Bronchial epithelial cell (primary cell): ENCODE measurements at regions not wholly inside any gene's neighbourhood (a gene's known extent, or its start where the extent isn't known, plus 50 kb on each side); places are given as distances from the start of the nearest gene placed in this dataset.

Experiments used
- DNase-seq: peaks from one replicate; pipeline ENCODE4 v3.0.0-alpha.2; 2010; ENCODE audit warnings: low read depth
- FAIRE-seq: peaks from 2 replicates; lab custom pipeline; 2011; peaks lifted over from hg19 to GRCh38; lab: Jason Lieb, UNC
- H3K27me3 ChIP-seq: 2 replicates; pipeline ENCODE4 v1.5.1; 2011; ENCODE audit warnings: low read length; ENCODE audit not compliant: control insufficient read depth, insufficient read depth
- H3K36me3 ChIP-seq: 2 replicates; pipeline ENCODE4 v1.5.1; 2011; ENCODE audit warnings: low read length; ENCODE audit not compliant: control insufficient read depth, insufficient read depth
- H3K4me3 ChIP-seq: 2 replicates; pipeline ENCODE4 v1.5.1; 2011; ENCODE audit warnings: mild to moderate bottlenecking, low read depth, low read length, control low read depth
- TF ChIP-seq, protein P1 (sequence below): IDR thresholded peaks from 2 replicates; pipeline ENCODE4 v1.5.1; 2011; ENCODE audit warnings: mild to moderate bottlenecking, moderate library complexity, low read length, control low read depth, inconsistent platforms; ENCODE audit not compliant: insufficient read depth, severe bottlenecking

DNA sequence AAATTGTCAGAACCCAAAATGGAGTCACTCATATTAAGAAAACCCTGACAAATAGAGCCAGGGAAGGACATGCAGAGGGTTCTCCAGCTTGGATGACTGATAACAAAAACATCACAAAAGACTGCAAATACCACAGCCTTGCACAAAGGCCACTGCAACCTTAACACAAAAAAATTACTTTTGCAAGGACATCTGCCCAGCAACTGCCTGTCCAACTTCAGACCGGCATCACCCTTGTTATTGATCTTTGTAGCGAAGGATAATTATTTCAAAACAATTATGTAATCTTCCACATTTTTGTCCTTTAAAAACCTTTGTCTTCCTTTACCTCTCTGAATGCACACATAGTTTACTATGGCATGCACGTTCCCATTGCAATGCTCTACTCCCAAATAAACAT lies 100.6 kb upstream of the TBX3 start:
- no peaks in the 10 kb centered on the region for H3K36me3 ChIP-seq
- TF ChIP-seq, protein P1, sequence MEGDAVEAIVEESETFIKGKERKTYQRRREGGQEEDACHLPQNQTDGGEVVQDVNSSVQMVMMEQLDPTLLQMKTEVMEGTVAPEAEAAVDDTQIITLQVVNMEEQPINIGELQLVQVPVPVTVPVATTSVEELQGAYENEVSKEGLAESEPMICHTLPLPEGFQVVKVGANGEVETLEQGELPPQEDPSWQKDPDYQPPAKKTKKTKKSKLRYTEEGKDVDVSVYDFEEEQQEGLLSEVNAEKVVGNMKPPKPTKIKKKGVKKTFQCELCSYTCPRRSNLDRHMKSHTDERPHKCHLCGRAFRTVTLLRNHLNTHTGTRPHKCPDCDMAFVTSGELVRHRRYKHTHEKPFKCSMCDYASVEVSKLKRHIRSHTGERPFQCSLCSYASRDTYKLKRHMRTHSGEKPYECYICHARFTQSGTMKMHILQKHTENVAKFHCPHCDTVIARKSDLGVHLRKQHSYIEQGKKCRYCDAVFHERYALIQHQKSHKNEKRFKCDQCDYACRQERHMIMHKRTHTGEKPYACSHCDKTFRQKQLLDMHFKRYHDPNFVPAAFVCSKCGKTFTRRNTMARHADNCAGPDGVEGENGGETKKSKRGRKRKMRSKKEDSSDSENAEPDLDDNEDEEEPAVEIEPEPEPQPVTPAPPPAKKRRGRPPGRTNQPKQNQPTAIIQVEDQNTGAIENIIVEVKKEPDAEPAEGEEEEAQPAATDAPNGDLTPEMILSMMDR, result no peak
- H3K4me3 ChIP-seq, result no peak overlapping the region
- no peak for FAIRE-seq
- no peaks in the 10 kb centered on the region for H3K27me3 ChIP-seq
- no peak for DNase-seq

DNA sequence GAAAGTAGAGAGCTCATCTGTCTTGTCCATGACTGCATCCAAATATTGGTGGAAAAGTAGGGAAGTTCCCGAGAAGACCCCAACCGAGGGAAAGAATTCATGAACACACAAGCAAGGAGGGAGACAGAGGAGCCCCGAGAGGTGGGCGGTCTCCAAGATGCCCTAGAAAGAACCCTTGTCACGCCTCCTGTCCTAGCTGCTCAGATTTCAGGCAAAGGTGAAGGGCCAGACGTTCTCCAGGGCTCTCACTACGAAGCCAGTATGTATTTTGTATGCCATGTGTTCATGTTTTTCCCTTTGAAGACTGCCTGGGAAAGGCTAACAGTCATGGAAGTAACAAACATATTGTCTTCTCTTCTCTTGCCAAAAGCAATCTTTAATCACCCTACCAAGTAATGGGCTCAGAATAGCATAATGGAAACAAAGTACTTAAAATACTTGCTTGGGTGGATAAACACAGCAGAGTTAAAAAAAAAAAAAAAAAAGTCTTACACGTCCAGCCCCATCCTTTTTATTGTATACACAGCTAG lies 99.2 kb upstream of the TBX3 start:
- TF ChIP-seq, protein P1, result no peak
- no peak for DNase-seq
- Histone ChIP-seq H3K27me3 (no peaks in the 10 kb centered on the region), H3K4me3 (no peak overlapping the region), H3K36me3 (no peaks in the 10 kb centered on the region)
- no peak for FAIRE-seq

DNA sequence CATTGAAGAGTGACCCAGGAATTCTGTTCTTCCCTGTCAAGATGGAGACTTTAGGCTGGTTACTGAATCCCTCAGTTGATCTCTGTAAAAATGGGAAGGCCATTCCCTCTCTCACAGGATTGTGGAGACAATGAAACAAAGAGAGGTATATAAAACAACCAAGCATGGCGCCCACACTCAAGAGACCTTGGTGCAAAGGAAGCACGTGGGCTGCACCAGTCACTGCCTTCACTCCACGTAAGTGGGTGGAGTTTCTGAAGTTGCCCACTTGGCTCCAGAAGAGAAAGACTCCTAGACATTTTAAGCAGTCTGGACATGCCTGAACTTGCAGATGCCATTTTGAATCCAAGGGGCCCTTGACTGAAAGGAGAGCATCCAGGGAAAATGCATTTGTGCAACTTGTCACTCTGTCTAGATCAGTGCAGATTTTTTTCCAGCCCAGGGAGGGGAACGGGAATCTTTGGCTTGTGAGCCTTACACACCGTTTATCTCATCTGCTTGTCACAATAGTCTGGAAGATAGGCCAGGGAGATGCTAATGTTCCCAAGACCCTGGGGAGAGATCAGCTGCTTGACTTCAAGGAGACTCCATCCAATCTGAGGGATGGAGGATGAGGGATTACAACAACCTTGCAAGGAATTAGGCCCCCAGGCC lies 96.9 kb upstream of the TBX3 start:
- DNase-seq, result no peak
- no peaks in the 10 kb centered on the region for H3K27me3 ChIP-seq
- no peaks in the 10 kb centered on the region for H3K36me3 ChIP-seq
- FAIRE-seq, result no peak
- TF ChIP-seq, protein P1, result no peak
- H3K4me3 ChIP-seq, result no peak overlapping the region

DNA sequence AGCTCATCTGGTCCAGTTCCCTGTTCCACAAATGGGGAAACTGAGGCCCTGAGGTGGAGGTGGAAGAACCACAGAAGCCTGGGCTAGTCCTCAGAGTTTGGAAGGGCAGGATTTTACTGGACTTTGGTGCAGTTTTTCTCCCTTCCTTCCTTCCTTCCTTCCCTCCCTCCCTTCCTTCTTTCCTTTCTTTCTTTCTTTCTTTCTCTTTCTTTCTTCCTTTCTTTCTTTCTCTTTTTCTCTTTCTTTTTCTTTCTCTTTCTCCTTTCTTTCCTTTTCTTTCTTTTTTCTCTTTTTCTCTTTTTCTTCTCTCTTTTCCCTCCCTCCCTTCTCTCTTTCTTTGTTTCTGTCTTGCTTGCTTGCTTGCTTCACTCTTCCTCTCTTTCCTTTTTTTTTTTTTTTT lies 95.7 kb upstream of the TBX3 start:
- H3K4me3 ChIP-seq, result no peak overlapping the region
- FAIRE-seq, result no peak
- DNase-seq, result no peak
- TF ChIP-seq, protein P1, result no peak
- H3K27me3 ChIP-seq, result no peaks in the 10 kb centered on the region
- H3K36me3 ChIP-seq, result no peaks in the 10 kb centered on the region

DNA sequence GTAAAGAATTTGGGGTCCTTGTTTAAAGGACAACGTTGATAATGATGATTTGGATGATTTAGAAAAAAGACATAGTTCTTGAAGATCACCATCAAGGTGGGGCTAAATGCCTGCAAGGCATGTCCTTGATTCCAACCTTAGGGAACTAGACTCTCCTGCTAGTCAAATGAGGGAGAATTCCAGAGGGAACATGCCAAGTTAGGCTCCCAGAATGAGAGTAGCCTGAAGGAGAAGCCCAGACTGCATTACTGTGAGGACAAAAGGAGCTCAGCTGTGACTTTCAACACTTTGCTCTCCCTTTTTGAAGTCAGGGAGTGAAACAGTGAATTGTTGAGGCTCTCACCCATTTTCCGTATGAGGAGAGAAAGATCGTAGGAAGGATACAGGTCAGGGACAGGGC lies 95.2 kb upstream of the TBX3 start:
- TF ChIP-seq, protein P1, result no peak
- FAIRE-seq (no peak), DNase-seq (no peak)
- Histone ChIP-seq H3K4me3 (no peak overlapping the region), H3K27me3 (no peaks in the 10 kb centered on the region), H3K36me3 (no peaks in the 10 kb centered on the region)
